ENCODE measurements at regions not wholly inside any gene's neighbourhood (a gene's known extent, or its start where the extent isn't known, plus 50 kb on each side); places are given as distances from the start of the nearest gene placed in this dataset.

GRCh38 chr6:134735461-134735860 is 214.4 kb downstream of the ALDH8A1 start:
- no peak for TF ChIP-seq CTCF (conservative IDR thresholded peaks at IDR 0.05)
- TF ChIP-seq EZH2 (IDR thresholded peaks at IDR 0.05; ENCODE audit: low read depth), result no peak
